Fibroblast of pulmonary artery (primary cell): ENCODE measurements at regions not wholly inside any gene's neighbourhood (a gene's known extent, or its start where the extent isn't known, plus 50 kb on each side); places are given as distances from the start of the nearest gene placed in this dataset.

Experiments used
- DNase-seq: peaks from one replicate; pipeline ENCODE4 v3.0.0-alpha.2; 2010; ENCODE audit warnings: low read depth
- H3K4me3 ChIP-seq: replicated peaks from 2 replicates; pipeline ENCODE4 v1.5.1; 2011; ENCODE audit warnings: low read depth, mild to moderate bottlenecking, control low read depth, low read length, moderate library complexity
- TF ChIP-seq, protein P1 (sequence below): IDR thresholded peaks from 2 replicates; pipeline ENCODE4 v1.5.1; 2011; ENCODE audit warnings: mild to moderate bottlenecking, control low read depth, low read length, inconsistent platforms; ENCODE audit errors: missing control alignments

DNA sequence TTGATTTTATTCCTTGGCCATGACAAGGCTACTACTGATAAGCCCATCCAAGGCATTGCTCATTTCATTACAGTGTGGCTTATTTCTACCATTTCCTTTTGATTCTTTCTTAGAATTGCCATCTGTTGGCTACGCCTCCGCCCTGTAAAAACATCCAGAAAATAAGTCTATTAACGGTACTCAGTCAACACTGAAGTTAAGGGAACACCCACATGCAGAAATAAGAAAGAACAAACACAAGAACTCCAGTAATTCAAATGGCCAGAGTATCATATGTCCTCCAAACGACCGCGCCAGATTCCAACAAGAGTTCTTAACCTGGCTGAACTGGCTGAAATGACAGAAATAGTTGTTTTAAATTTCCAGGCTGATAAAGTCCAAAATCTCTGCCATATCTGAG lies 90.3 kb downstream of the CXXC4 start:
- no peak for DNase-seq
- H3K4me3 ChIP-seq, result no peak overlapping the region
- TF ChIP-seq, protein P1, sequence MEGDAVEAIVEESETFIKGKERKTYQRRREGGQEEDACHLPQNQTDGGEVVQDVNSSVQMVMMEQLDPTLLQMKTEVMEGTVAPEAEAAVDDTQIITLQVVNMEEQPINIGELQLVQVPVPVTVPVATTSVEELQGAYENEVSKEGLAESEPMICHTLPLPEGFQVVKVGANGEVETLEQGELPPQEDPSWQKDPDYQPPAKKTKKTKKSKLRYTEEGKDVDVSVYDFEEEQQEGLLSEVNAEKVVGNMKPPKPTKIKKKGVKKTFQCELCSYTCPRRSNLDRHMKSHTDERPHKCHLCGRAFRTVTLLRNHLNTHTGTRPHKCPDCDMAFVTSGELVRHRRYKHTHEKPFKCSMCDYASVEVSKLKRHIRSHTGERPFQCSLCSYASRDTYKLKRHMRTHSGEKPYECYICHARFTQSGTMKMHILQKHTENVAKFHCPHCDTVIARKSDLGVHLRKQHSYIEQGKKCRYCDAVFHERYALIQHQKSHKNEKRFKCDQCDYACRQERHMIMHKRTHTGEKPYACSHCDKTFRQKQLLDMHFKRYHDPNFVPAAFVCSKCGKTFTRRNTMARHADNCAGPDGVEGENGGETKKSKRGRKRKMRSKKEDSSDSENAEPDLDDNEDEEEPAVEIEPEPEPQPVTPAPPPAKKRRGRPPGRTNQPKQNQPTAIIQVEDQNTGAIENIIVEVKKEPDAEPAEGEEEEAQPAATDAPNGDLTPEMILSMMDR, result no peak

DNA sequence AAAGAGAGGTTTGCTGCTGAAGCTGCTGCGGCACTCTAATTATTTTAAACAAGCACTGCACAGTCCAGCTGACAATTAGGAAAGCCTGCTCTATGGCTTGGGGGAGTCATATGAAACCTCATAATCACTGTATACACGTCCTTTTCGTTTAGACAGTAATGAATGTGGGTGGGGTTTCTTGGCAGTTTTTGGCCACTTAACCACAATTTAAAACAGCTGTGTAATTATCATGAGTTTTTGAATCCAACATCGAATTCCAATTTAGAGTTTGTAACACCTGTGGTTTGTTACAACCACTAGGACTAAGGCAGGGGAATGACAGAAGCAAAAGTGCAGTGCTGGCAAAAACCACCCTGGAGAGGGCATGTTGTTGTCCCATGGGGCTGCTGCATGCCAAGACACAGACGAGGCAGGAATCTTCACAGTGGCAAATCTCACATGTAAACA lies 99.5 kb downstream of the CXXC4 start:
- no peak for DNase-seq
- no peak overlapping the region for H3K4me3 ChIP-seq
- TF ChIP-seq, protein P1, result no peak

DNA sequence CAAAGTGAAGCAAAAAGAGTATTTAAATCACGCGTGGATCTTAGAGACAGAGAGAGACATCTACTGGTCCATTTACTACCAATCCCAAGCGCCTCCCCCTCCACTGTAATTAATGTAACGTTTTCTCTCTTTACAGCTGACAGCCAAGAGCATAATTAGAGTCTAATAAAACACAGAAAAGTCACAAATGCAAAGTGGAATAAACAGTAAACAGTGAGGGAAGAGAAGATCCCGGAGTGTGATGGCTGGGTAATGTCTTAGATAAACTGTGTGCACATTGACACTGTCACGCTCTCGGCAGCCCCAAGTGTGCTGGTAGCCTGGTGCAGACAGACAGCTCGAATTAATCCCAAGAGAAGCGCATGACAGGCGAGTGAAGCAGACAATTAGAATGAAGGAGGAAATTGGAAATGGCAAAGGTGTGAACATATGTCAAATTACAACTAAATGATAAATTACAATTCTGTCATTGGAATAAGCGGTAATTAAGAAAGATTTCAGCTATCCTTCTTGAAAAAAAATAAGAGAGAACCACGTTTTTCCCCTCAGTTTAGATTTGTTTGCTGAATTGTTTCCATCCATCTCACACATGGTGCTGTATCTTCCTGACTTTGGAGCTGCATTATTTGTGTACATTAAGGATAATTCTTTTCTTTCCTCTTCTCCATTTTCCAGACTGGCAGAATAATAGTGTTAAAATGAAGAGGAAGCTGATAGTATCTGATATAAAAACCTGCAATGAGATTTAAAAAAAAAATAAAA lies 100.1 kb downstream of the CXXC4 start:
- no peak for DNase-seq
- H3K4me3 ChIP-seq, result no peak overlapping the region
- TF ChIP-seq, protein P1, result no peak

DNA sequence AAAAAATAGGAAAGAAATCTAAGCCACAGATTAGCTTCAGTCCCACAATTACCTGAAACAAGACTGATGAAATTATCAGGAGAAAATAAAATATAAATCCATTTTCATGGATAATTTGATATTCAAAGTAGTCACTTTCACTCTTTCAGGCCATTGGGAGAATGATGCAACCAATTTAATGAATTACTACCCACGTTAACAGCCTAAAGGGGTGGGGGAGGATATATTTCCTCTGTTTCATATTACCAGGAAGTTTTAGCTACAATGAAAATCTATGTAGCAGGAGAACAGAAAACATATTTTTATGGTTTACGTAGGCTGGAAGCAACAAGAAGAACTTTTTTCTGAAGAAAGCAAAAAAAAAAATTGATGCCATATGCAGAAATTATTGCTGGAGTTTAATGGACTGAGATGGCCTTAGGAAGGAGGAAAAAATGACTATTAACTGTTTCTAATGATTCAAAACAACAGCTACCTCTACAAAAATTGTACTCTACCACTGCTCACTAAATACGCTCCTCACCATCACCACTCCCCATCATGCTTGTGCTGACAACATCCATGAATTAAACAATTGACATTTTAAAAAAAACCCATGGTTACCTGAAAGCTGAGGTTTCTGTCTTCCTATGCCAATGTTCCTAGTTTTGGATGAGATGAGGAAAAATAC lies 100.9 kb downstream of the CXXC4 start:
- DNase-seq, result no peak
- TF ChIP-seq, protein P1, result no peak
- H3K4me3 ChIP-seq, result no peak overlapping the region

DNA sequence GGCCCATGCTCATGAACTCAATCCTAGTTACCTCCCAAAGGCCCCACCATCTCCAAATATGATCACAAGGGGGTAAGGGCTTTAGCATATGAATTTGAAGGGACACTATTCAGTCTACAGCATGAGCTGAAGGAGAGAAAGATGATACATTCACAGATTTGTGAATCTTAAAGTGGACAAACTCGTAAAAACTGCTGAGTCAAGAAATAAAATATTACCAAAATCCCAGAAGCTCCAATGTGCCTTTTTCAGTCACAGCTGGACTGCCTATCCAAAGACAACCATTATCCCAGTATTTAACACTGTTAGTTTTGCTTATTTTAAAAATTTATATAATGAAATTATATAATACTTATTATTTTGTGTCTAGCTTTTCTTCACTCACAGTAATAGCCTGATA lies 109.0 kb downstream of the CXXC4 start:
- DNase-seq, result no peak
- H3K4me3 ChIP-seq, result no peak overlapping the region
- TF ChIP-seq, protein P1, result no peak

DNA sequence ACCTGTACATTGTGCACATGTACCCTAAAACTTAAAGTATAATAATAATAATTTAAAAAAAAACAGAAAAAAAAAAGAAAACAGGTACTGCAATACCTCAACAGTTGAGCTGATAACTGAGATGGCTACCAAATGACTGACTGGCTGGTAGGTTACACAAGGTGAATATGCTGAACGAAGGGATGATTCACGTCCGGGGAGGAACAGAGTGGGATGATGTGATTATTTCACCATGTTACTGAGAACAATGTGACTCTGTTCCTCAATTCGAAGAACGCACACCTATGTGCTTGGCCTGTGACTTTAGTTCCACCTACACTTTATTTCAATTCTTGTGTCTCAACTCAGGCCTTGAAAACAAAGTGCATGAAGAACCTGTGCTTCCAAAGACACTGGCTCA lies 111.7 kb downstream of the CXXC4 start:
- TF ChIP-seq, protein P1, result no peak
- no peak overlapping the region for H3K4me3 ChIP-seq
- no peak for DNase-seq

DNA sequence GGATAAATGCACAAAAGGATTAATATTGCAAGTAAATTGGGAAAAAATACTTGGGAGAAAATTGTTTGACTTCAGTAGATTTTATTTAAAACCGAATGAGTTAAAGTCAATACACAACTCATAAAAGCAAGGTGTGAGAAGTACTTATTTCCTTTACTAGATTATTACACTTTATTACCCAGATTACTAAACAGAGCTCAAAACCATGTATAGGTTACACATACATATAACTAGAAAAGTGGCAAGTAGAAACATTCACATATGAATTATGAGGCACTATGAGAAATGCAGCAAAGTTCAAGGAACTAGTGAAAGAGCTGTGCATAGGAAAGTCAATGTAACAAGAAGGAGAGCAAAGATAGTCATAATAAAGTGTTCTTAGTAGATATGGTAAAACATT lies 113.0 kb downstream of the CXXC4 start:
- no peak overlapping the region for H3K4me3 ChIP-seq
- no peak for DNase-seq
- TF ChIP-seq, protein P1, result no peak
